ENCODE measurements at regions not wholly inside any gene's neighbourhood (a gene's known extent, or its start where the extent isn't known, plus 50 kb on each side); places are given as distances from the start of the nearest gene placed in this dataset.

DNA sequence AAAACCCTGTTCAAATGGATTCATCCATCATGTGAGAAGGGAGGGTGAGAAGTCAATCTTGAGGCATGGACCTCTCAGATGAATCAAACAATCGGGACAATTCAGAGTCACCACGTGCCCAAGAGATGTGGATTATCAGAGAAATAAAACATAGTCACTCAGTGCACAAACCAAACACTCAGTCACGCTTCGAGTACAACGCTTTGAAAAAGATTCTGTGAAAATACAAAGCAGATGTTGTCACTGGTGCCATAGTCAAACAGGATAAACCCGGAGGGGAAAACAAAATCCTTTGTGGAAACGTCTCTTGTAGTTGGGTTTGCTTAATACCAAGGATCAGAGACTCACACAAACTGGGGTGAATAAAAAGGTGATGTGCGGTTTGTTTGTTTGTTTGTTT, 188.4 kb downstream of the RRAGC start:
- Histone ChIP-seq H3K4me2 (ENCODE audit: insufficient read depth, insufficient read length, low read length) (no peak overlapping the region), H3K4ac (ENCODE audit: low read depth, low read length) (no peak overlapping the region), H2AK5ac (ENCODE audit: insufficient read length, low read length) (no peak overlapping the region), H3K14ac (ENCODE audit: insufficient read depth, low read length) (no peak overlapping the region), H3K27ac (ENCODE audit: insufficient read length, low read depth, low read length) (no peak overlapping the region), H3K27me3 (ENCODE audit: insufficient read depth, low read length) (no peaks in the 10 kb centered on the region), H2BK15ac (ENCODE audit: low read depth, low read length) (no peak overlapping the region), H3K9ac (ENCODE audit: extremely low read depth, insufficient read length, low read length) (no peak overlapping the region), H3K4me1 (ENCODE audit: insufficient read depth, low read length) (no peaks in the 10 kb centered on the region), H2AFZ (ENCODE audit: low read length) (no peak overlapping the region), H2BK20ac (ENCODE audit: low read depth, low read length, poor library complexity, severe bottlenecking) (no peak overlapping the region), H4K20me1 (ENCODE audit: control insufficient read depth, insufficient read depth, insufficient read length) (no peaks in the 10 kb centered on the region), H2BK5ac (ENCODE audit: insufficient read length, low read length) (no peak overlapping the region), H4K91ac (ENCODE audit: insufficient read length, low read depth, low read length) (no peak overlapping the region), H3K79me2 (ENCODE audit: insufficient read depth, low read length) (no peaks in the 10 kb centered on the region), H4K8ac (replicated peaks; ENCODE audit: insufficient read length, low read depth, low read length) (no peak overlapping the region), H3K79me1 (ENCODE audit: insufficient read depth, low read depth, low read length, poor library complexity, severe bottlenecking) (no peaks in the 10 kb centered on the region), H3K56ac (ENCODE audit: insufficient read length, low read depth, low read length) (no peak overlapping the region), H2BK120ac (ENCODE audit: low read depth, low read length, poor library complexity, severe bottlenecking) (no peak overlapping the region), H3K18ac (ENCODE audit: insufficient read length, low read depth, low read length) (no peak overlapping the region), H2BK12ac (ENCODE audit: insufficient read length, low read depth, low read length) (no peak overlapping the region), H4K5ac (ENCODE audit: insufficient read length, low read depth, low read length) (no peak overlapping the region), H3T11ph (ENCODE audit: low read length) (no peak overlapping the region), H3K23ac (ENCODE audit: insufficient read length, low read depth, low read length) (no peak overlapping the region), H3K23me2 (ENCODE audit: insufficient read length, low read depth, low read length, poor library complexity, severe bottlenecking) (no peaks in the 10 kb centered on the region), H3K9me3 (ENCODE audit: control insufficient read depth, low read depth, low read length) (no peaks in the 10 kb centered on the region)
- H3K9me3 Mint-ChIP-seq, result no peaks in the 10 kb centered on the region; a peak in 1 of 5 replicates
- no peak overlapping the region for H3K27ac Mint-ChIP-seq
- H3K36me3 Mint-ChIP-seq (ENCODE audit: insufficient read depth in 1 of 3, low read depth in 3 of 3), result no peaks in the 10 kb centered on the region
- no CpG with 5 or more reads among the region's 8 CpGs for WGBS (ENCODE audit: extremely low coverage, insufficient read length, low lambda C conversion rate)
- H3K4me1 Mint-ChIP-seq, result peaks cover 0 to 3% of the 10 kb centered on the region in 2 experiments; a peak in 1 of 4 replicates
- TF ChIP-seq, protein P1, sequence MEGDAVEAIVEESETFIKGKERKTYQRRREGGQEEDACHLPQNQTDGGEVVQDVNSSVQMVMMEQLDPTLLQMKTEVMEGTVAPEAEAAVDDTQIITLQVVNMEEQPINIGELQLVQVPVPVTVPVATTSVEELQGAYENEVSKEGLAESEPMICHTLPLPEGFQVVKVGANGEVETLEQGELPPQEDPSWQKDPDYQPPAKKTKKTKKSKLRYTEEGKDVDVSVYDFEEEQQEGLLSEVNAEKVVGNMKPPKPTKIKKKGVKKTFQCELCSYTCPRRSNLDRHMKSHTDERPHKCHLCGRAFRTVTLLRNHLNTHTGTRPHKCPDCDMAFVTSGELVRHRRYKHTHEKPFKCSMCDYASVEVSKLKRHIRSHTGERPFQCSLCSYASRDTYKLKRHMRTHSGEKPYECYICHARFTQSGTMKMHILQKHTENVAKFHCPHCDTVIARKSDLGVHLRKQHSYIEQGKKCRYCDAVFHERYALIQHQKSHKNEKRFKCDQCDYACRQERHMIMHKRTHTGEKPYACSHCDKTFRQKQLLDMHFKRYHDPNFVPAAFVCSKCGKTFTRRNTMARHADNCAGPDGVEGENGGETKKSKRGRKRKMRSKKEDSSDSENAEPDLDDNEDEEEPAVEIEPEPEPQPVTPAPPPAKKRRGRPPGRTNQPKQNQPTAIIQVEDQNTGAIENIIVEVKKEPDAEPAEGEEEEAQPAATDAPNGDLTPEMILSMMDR (conservative IDR thresholded peaks at IDR 0.05), result no peak
- H3K4me3 Mint-ChIP-seq, result no peak overlapping the region
- peaks cover 31% of the 10 kb centered on the region for H3K27me3 Mint-ChIP-seq (ENCODE audit: low read depth)
- peak; percentile 1 for DNase-seq

Measured in H9 (cell line).